CD4-positive, alpha-beta T cell treated with Interferon alpha-2 for 1 hour (primary cell): ENCODE measurements at regions not wholly inside any gene's neighbourhood (a gene's known extent, or its start where the extent isn't known, plus 50 kb on each side); places are given as distances from the start of the nearest gene placed in this dataset.
"Not testable (repeated sequence)": the region's sequence is repeated elsewhere in the genome, so short reads cannot be mapped to it uniquely, and the experiment has no call there.

Experiments
- DNase-seq, 2 donors: peaks; one replicate each; pipeline ENCODE4 v3.0.0-alpha.2; 2020 to 2022

DNA sequence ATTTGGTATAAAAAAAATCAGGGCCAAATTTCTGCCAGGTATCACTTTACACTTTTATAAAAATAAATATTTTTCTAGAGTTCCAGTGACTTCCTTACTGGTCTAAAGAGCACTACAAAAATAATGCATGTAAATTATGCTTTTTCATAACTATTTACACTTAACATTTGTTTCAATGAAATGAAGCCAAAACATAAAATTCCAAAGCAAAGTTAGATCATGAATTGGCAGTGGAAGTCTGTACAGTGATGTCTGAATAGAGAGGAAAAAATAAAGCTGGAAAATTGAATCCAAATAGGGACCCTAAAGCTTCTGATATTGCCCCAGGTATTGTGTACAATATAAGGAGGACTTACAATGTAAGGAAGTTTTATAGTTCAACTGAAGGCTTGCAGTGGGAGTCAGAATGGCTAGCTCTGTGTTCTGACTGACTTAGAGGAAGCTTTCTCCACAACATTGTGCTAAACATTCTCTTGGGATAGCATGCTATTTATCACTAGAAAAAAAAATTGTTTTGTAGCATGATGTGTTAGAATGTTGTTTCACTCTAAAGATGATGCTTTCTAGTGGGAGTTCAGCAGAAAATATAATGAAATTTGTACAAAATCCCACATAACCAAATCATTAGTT lies 288.2 kb upstream of the UGT8 start:
- DNase-seq: no peak

- DNase-seq: no peak
Observed at GRCh38 chr4:114311787-114312186, 286.8 kb upstream of the UGT8 start.

- DNase-seq: no peak
Observed at GRCh38 chr4:114312338-114312737, 286.3 kb upstream of the UGT8 start.

- DNase-seq: no peak
Observed at GRCh38 chr4:114316789-114317188, 281.8 kb upstream of the UGT8 start.

DNA sequence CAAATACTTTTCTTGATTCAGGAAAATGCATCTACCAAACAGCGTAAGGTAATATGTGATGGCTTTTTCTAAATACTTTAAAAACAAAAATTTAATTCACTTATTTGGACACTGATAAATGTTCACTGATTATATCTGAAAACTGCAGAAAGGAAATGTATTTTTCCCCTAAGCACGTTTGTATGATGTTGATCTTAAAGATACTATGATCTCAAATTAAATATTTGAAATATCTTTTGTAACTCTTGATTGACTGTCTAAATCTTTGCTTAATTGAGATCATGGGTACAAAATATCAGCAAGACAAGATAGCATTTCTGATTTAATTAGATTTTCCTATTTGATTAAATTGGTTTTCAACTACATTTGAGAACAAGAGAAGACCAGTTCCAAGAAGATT lies 281.0 kb upstream of the UGT8 start:
- no peak for DNase-seq

- no peak for DNase-seq
Observed at GRCh38 chr4:114318309-114318708, 280.3 kb upstream of the UGT8 start.

DNA sequence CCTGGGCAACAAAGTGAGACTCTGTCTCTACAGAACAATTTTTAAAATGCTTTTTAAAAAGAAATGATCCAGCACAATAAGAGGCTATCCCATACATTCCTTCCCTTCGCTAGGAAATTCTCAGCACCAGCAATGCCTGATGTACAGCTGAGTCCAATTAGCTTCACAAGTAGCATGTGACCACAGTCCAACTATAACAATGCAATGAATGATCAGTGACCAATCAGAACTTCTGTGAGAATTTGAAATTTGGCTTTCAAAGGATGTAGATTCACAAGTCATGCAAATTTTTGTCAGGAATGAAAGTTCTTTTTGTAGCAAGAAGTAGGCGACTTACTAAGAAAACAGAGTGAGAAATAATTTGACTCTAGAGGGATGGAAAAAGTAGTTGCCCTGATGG lies 278.5 kb upstream of the UGT8 start:
- DNase-seq: no peak

GRCh38 chr4:114321366-114321765 lies 277.2 kb upstream of the UGT8 start:
- DNase-seq: no peak

GRCh38 chr4:114323841-114324240 lies 274.8 kb upstream of the UGT8 start:
- DNase-seq: no peak

DNA sequence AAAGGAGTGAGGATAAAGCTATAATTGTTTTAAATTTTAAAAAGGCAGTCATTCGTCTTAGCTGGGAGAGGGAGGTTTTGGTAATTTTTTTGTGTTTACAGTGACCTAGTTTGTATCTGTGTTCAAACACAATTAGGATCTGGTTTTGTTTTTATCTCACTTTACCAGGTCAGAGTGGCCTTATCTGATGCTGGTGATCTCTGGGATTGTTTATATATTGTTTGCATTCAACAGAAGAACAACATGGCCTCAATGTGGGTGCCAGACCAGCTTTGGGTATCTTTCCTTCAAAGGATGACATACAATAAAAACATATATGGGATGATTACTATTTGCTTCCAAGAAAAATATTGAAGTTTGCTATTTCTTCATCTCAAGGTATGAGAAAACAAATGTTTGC lies 272.2 kb upstream of the UGT8 start:
- no peak for DNase-seq

- no peak for DNase-seq
Observed at GRCh38 chr4:114332119-114332518, 266.5 kb upstream of the UGT8 start.

DNA sequence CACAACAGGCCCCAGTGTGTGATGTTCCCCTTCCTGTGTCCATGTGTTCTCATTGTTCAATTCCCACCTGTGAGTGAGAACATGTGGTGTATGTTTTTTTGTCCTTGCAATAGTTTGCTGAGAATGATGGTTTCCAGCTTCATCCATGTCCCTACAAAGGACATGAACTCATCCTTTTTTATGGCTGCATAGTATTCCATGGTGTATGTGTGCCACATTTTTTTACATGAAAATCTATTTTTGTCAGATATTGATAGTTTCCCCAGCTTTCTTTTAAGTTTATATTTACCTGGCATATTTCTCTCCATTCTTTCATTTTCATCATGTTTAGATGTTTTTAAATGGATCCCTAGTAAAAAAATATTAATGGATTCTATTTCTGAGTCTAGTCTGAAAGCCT lies 264.2 kb upstream of the UGT8 start:
- DNase-seq: not testable (repeated sequence)

DNA sequence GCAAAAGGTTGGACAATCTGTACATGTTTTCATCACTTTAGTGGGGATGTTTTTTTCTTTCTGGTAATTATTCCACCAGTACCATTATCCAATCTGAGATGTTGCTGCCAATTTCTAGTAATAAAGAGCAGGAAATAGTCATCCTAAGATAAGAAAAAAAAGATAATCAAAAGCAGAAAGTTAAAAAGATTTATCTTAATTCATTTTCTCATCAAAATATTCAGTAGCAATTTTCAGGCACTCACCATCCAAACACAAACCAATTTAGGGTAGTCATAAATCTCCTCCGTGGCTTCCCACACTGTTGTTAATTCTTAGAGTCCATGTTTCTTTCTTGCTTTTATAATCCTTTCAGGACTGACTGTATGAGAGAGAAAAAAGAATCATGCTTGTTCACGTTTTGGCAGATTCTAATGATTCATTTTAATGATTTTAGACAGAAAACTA lies 263.7 kb upstream of the UGT8 start:
- DNase-seq: no peak

- no peak for DNase-seq
Observed at GRCh38 chr4:114335339-114335738, 263.3 kb upstream of the UGT8 start.

DNA sequence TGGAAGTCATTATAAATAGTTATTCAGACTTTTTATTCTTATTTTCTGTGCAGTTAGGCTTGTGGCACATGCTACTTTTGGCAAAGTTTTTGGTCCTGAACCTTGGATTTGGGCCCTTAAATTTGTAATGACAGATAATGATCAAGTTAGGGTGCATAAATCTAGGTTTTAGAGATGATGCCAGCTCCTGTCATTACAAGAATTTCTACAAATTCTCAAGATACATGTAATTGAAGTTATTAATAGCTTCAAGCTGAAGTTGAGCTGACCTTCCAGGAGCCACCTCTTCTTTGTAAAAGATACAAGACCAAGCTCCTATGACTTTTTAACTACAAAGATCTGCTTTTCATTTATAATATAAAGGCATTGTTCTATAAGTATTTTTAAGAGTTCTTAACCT lies 255.6 kb upstream of the UGT8 start:
- DNase-seq: no peak

- DNase-seq: no peak
Observed at GRCh38 chr4:114349543-114350175, 248.9 kb upstream of the UGT8 start.

DNA sequence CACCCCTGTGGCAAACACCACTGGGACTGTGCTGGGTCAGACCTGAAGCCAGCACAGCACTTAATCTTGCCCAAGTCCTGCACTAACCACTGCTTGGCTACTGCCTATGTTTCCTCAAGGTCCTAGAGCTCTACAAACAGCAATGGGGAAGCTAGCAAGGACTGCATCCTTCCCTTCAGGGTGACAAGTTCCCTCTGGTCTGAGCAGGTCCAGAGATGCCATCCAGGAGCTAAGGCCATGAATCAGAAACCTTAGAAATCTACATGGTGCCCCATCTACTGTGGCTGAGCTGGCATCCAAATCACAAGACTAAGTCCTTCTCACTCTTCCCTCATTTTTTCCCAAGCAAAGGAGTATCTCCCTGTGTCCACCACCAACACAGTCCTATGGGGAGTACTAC lies 239.7 kb upstream of the UGT8 start:
- no peak for DNase-seq

DNA sequence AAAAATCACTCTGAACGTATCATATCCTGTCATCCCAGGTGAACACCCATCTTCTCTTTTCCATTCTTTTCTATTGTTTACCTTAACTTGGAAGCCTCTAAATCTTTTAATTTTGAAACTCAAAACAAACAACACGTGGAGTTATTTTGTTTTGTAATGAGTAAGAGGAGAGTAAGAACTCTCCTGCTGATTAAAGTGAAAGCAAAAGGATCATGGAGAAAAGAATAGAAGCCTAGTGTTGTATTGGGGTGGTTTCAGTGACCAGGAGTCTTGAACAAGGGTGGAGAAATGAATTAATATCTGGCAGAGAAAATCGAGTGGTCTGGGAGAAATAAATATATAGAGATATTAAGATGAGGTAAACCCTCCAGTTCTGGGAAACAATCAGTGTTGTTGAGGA lies 237.4 kb upstream of the UGT8 start:
- DNase-seq: no peak

DNA sequence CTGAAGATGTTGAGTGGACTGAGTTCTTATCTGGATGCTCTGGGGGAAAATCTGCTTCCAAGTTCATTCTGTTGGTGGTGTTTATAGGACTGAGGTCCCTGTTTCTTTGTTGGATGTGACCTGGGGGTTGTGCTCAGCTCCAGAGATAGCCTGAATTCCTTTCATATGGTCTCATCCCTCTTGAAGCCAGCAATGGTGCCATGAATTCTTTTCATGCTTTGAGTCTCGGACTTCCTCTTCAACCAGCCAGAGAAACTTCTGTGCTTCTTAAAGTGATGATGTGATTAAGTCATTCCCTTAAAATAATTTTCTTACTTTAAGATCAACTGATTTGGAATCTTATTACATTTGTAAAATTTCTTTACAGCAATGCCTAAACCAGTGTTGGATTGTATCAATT lies 233.8 kb upstream of the UGT8 start:
- no peak for DNase-seq

GRCh38 chr4:114365591-114365990 lies 233.0 kb upstream of the UGT8 start:
- DNase-seq: no peak

DNA sequence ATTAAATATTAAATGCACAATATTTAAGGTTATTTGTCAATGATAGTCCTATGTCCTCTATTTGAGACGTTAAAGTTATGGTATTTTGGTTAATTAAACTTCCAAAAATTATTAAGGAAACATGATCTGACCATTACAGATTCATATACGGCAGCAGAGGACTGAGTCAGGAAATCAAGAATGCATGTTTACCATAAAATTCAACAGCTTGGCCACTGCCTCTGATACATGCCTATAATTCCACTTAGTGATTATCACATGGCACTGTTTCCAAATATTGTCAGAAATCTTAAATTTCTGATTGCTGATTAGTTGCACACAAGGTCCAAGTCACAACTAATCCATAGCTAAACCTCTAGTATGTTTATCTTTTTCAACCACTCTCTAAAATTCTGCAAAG lies 232.2 kb upstream of the UGT8 start:
- no peak for DNase-seq

- no peak for DNase-seq
Observed at GRCh38 chr4:114368751-114369150, 229.9 kb upstream of the UGT8 start.

GRCh38 chr4:114373508-114373907 lies 225.1 kb upstream of the UGT8 start:
- DNase-seq: no peak

DNA sequence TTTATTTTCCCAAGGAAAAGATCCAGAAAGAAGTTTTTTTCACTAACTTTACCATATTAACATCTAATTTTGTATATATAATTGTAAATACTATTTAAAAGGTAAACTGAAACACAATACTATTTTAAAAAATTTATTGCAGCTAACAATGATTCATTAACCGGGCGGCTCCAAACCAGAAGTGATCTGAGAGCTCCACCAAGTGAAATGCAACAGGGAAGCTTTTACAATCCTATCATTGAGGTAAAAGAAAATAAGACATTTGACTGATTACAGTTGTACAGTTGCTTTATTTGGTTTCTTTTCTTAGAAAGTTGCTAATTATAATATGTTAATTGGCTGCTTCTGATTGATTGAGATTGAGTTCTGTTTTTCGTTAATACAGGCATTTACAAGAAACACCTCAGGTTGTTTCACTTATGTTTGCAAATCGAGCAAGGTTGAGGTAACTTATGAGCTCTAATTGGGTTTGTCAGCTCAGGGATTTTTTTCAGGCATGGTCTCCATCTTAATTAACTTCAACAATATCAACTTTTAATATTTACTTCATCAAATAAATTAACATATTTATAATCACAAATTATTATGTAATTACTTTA lies 220.2 kb upstream of the UGT8 start:
- no peak for DNase-seq

GRCh38 chr4:114383067-114383466 lies 215.5 kb upstream of the UGT8 start:
- DNase-seq: no peak
